Spleen (tissue), 11 donors: ENCODE measurements at regions not wholly inside any gene's neighbourhood (a gene's known extent, or its start where the extent isn't known, plus 50 kb on each side); places are given as distances from the start of the nearest gene placed in this dataset.

Experiments used
- DNase-seq: peaks from one replicate; pipeline ENCODE4 v3.0.0-alpha.2; 2020
- H3K27ac ChIP-seq, 8 donors: fragments of 200-600 bp; sonication (generic) in 7 of 8; 1 replicate in 4 of 8; 2 replicates in 4 of 8; pipeline versions ENCODE4 v1.5.0 to v1.8.0; 2016 to 2021; ENCODE audit warnings: inconsistent platforms in 4 of 8, mild to moderate bottlenecking in 4 of 8, moderate library complexity in 1 of 8
- H3K27me3 ChIP-seq, 7 donors: fragments of 200-600 bp; sonication (generic) in 6 of 7; replicated peaks in 1 of 7; 1 replicate in 4 of 7; 2 replicates in 3 of 7; pipeline versions ENCODE4 v1.5.0 to v1.8.0; 2016 to 2021; ENCODE audit warnings: inconsistent platforms in 3 of 7, mild to moderate bottlenecking in 1 of 7
- H3K36me3 ChIP-seq, 6 donors: fragments of 200-600 bp; sonication (generic) in 5 of 6; 1 replicate in 4 of 6; 2 replicates in 2 of 6; pipeline versions ENCODE4 v1.5.0 to v1.8.0; 2016 to 2021; ENCODE audit warnings: inconsistent platforms in 2 of 6
- H3K4me1 ChIP-seq, 6 donors: fragments of 200-600 bp; sonication (generic) in 5 of 6; 1 replicate in 3 of 6; 2 replicates in 3 of 6; pipeline versions ENCODE4 v1.5.0 to v1.8.0; 2016 to 2021; ENCODE audit warnings: inconsistent platforms in 3 of 6
- H3K4me3 ChIP-seq, 8 donors: fragments of 200-600 bp; sonication (generic) in 7 of 8; 1 replicate in 4 of 8; 2 replicates in 4 of 8; pipeline versions ENCODE4 v1.5.0 to v1.8.0; 2016 to 2021; ENCODE audit warnings: inconsistent platforms in 4 of 8, mild to moderate bottlenecking in 4 of 8, moderate library complexity in 2 of 8
- H3K9me3 ChIP-seq, 8 donors: fragments of 200-600 bp; sonication (generic) in 7 of 8; 1 replicate in 4 of 8; 2 replicates in 4 of 8; pipeline versions ENCODE4 v1.5.0 to v1.8.0; 2016 to 2021; ENCODE audit warnings: inconsistent platforms in 4 of 8
- CTCF ChIP-seq, 11 experiments: fragments of 200-600 bp in 7 of 11; fragments of 450-650 bp in 4 of 11; sonication (generic) in 4 of 11; IDR thresholded peaks in 8 of 11; conservative IDR thresholded peaks in 3 of 11; 1 replicate in 7 of 11; 2 replicates in 4 of 11; pipeline versions ENCODE4 v1.4.0 to v1.8.0; 2016 to 2021; ENCODE audit warnings: antibody characterized with exemption in 11 of 11, inconsistent platforms in 4 of 11, mild to moderate bottlenecking in 1 of 11
- POLR2A ChIP-seq, 3 donors: fragments of 450-650 bp; IDR thresholded peaks; one replicate each; pipeline ENCODE4 v1.5.1; 2017; ENCODE audit warnings: antibody characterized with exemption in 3 of 3, mild to moderate bottlenecking in 1 of 3
- POLR2AphosphoS5 ChIP-seq, 3 donors: sonication (generic); formaldehyde crosslinking; IDR thresholded peaks; one replicate each; pipeline ENCODE4 v1.5.1; 2017; ENCODE audit warnings: antibody characterized with exemption in 3 of 3
- WGBS, 5 donors: extraction: QIAGEN DNeasy Blood & Tissue Kit in 3 of 5; methylation state at CpG; one replicate each; pipeline versions ENCODE4 v1.1.5 to v1.1.7; 2013 to 2018; 5-methylcytosine and 5-hydroxymethylcytosine counted together
- intact Hi-C: fragments of 100-400 bp; cut with DNase I; formaldehyde crosslinking; loops from one replicate; pipeline ENCODE4 v1.15.0; 2023; ENCODE audit warnings: low total_unique reads
- donor health status: healthy with polysubstance abuse.
- donor health status: DM: no; HTN: no; CAD: no; lungs with moderate emphysema.
- donor health status: DM: no; HTN: no; CAD: no.
- donor health status: Bipolar disorder and iron deficiency.
- donor health status: healthy.
- donor health status: DM: no; HTN: no; CAD: no.
- donor health status: DM: yes; HTN: yes; CAD: no.

- Histone ChIP-seq H3K9me3 (peaks cover 0 to 2% (median 0%) of the 10 kb centered on the region in 8 donors), H3K27ac (no peak overlapping the region), H3K27me3 (no peaks in the 10 kb centered on the region), H3K36me3 (no peaks in the 10 kb centered on the region), H3K4me1 (no peaks in the 10 kb centered on the region), H3K4me3 (no peak overlapping the region)
- intact Hi-C loops: no loop called here
- WGBS, 5 donors: 85 to 100% (median 100%) methylated on average over 1 of the region's 1 CpG
- TF ChIP-seq POLR2A (IDR thresholded peaks at IDR 0.05): no peak
- TF ChIP-seq POLR2AphosphoS5 (IDR thresholded peaks at IDR 0.05): no peak
- no peak for TF ChIP-seq CTCF (IDR thresholded peaks at IDR 0.05 in 8 of 11, conservative IDR thresholded peaks at IDR 0.05 in 3 of 11)
- no peak for DNase-seq
Observed at GRCh38 chr5:37899037-37899436, 59.2 kb upstream of the GDNF start.

- Histone ChIP-seq H3K27ac (no peak overlapping the region), H3K9me3 (no peaks in the 10 kb centered on the region), H3K4me3 (no peak overlapping the region), H3K4me1 (no peaks in the 10 kb centered on the region), H3K36me3 (no peaks in the 10 kb centered on the region), H3K27me3 (no peaks in the 10 kb centered on the region)
- intact Hi-C loops: no loop called here
- TF ChIP-seq POLR2AphosphoS5 (IDR thresholded peaks at IDR 0.05): no peak
- no peak for TF ChIP-seq POLR2A (IDR thresholded peaks at IDR 0.05)
- TF ChIP-seq CTCF (IDR thresholded peaks at IDR 0.05 in 8 of 11, conservative IDR thresholded peaks at IDR 0.05 in 3 of 11): no peak
- no peak for DNase-seq
- WGBS, 5 donors: 60 to 82% (median 65%) methylated on average over 4 of the region's 4 CpGs
Observed at GRCh38 chr5:37896159-37896558, 56.3 kb upstream of the GDNF start.

GRCh38 chr5:37893434-37894134 is 53.7 kb upstream of the GDNF start:
- Histone ChIP-seq H3K4me3 (no peak overlapping the region), H3K4me1 (no peaks in the 10 kb centered on the region), H3K36me3 (no peaks in the 10 kb centered on the region), H3K9me3 (no peaks in the 10 kb centered on the region), H3K27me3 (no peaks in the 10 kb centered on the region), H3K27ac (no peak overlapping the region)
- intact Hi-C loops: no loop called here
- TF ChIP-seq CTCF (IDR thresholded peaks at IDR 0.05 in 8 of 11, conservative IDR thresholded peaks at IDR 0.05 in 3 of 11) (no peak), POLR2AphosphoS5 (IDR thresholded peaks at IDR 0.05) (no peak), POLR2A (IDR thresholded peaks at IDR 0.05) (no peak)
- WGBS, 5 donors: 60 to 70% (median 68%) methylated on average over 3 of the region's 3 CpGs
- no peak for DNase-seq

GRCh38 chr5:37892586-37892985 is 52.7 kb upstream of the GDNF start:
- Histone ChIP-seq H3K36me3 (no peaks in the 10 kb centered on the region), H3K4me1 (no peaks in the 10 kb centered on the region), H3K4me3 (no peak overlapping the region), H3K27ac (no peak overlapping the region), H3K27me3 (no peaks in the 10 kb centered on the region), H3K9me3 (no peaks in the 10 kb centered on the region)
- 70 to 90% (median 76%) methylated on average over 1 of the region's 1 CpG for WGBS, 5 donors
- DNase-seq: no peak
- TF ChIP-seq CTCF (IDR thresholded peaks at IDR 0.05 in 8 of 11, conservative IDR thresholded peaks at IDR 0.05 in 3 of 11) (no peak), POLR2AphosphoS5 (IDR thresholded peaks at IDR 0.05) (no peak), POLR2A (IDR thresholded peaks at IDR 0.05) (no peak)
- intact Hi-C loops: no loop called here
